RWPE1 (cell line): ENCODE measurements at regions not wholly inside any gene's neighbourhood (a gene's known extent, or its start where the extent isn't known, plus 50 kb on each side); places are given as distances from the start of the nearest gene placed in this dataset.

Experiments used
- CTCF ChIA-PET: fragments of 350-600 bp; sonication (Branson Sonifier 250); formaldehyde crosslinking; extraction: SDS; loops from one replicate; lab custom pipeline; 2021; lab: Yijun Ruan, JAX
- POLR2A ChIA-PET: fragments of 400-600 bp; formaldehyde crosslinking; extraction: SDS; loops from one replicate; lab custom pipeline; 2020; ENCODE audit warnings: antibody characterized with exemption; ENCODE audit not compliant: low non-redundant PET; lab: Yijun Ruan, JAX
- DNase-seq: peaks from one replicate; pipeline ENCODE4 v3.0.0; 2012; ENCODE audit warnings: low spot score
- H3K27ac ChIP-seq: fragments of 450-650 bp; 2 replicates; pipeline ENCODE4 v1.5.1; 2017
- TF ChIP-seq, protein P1 (sequence below): fragments of 450-650 bp; conservative IDR thresholded peaks from 2 replicates; pipeline ENCODE4 v1.5.1; 2017; ENCODE audit warnings: low read depth, mild to moderate bottlenecking

DNA sequence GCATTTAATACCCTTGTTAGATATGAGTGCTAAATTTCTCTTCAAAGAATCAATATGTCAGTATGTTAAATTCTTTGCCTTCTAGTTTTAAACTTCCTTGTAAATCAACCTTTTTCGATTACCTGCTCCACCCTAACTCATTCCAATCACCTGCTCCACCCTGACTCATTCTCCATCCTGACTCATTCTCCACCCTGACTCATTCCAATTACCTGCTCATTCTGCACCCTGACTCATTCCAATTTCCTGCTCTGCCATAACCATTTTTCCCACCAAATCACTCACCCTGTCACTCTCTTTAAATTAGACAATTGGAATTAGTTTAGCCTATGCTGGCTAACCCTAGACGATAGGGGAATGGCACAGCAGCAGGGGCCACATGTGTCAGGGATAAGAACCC lies 519.5 kb upstream of the LRRC4C start:
- CTCF ChIA-PET, result no interaction called here
- DNase-seq, result no peak
- no peak overlapping the region for H3K27ac ChIP-seq
- POLR2A ChIA-PET, result no interaction called here
- TF ChIP-seq, protein P1, sequence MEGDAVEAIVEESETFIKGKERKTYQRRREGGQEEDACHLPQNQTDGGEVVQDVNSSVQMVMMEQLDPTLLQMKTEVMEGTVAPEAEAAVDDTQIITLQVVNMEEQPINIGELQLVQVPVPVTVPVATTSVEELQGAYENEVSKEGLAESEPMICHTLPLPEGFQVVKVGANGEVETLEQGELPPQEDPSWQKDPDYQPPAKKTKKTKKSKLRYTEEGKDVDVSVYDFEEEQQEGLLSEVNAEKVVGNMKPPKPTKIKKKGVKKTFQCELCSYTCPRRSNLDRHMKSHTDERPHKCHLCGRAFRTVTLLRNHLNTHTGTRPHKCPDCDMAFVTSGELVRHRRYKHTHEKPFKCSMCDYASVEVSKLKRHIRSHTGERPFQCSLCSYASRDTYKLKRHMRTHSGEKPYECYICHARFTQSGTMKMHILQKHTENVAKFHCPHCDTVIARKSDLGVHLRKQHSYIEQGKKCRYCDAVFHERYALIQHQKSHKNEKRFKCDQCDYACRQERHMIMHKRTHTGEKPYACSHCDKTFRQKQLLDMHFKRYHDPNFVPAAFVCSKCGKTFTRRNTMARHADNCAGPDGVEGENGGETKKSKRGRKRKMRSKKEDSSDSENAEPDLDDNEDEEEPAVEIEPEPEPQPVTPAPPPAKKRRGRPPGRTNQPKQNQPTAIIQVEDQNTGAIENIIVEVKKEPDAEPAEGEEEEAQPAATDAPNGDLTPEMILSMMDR, result no peak

GRCh38 chr11:41980741-41981140 lies 521.3 kb upstream of the LRRC4C start:
- TF ChIP-seq, protein P1, result no peak
- CTCF ChIA-PET, result no interaction called here
- POLR2A ChIA-PET, result no interaction called here
- no peak overlapping the region for H3K27ac ChIP-seq
- no peak for DNase-seq

- TF ChIP-seq, protein P1, result no peak
- CTCF ChIA-PET, result interaction anchor here (0.6 kb wide), 1 partner anchor 300 kb away, joined by 3 read pairs; no protein-coding TSS in a partner anchor
- H3K27ac ChIP-seq, result no peak overlapping the region
- no peak for DNase-seq
- POLR2A ChIA-PET, result no interaction called here
Measured at GRCh38 chr11:41982276-41982675, 522.8 kb upstream of the LRRC4C start.

GRCh38 chr11:41982975-41983374 lies 523.5 kb upstream of the LRRC4C start:
- ChIA-PET POLR2A (no interaction called here), CTCF (interaction anchor here (0.6 kb wide), 1 partner anchor 297 kb away, joined by 3 read pairs; no protein-coding TSS in a partner anchor)
- TF ChIP-seq, protein P1, result no peak
- DNase-seq, result no peak
- H3K27ac ChIP-seq, result no peak overlapping the region

GRCh38 chr11:41983475-41983874 lies 524.0 kb upstream of the LRRC4C start:
- no peak for DNase-seq
- TF ChIP-seq, protein P1, result no peak
- CTCF ChIA-PET, result no interaction called here

DNA sequence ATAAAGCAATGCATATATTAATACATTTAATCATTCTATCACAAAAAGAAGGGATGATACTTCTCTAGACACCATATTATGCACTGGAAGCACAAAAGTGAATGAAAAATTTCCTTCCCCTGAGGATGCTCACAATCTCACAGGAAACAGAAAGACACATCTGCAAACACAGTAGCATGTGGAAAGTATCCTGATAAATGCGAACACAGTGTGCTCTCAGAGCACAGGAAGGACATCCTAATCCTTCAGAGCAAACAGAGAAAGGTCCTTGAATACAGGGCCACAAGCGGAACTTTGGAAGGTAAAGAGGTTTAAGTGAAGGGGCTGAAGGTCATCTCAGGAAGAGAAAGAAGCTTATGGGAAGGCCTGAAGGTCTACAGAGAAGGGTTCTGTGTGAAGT lies 524.6 kb upstream of the LRRC4C start:
- DNase-seq, result no peak
- CTCF ChIA-PET, result no interaction called here
- H3K27ac ChIP-seq, result no peak overlapping the region
- POLR2A ChIA-PET, result no interaction called here
- TF ChIP-seq, protein P1, result no peak

More at GRCh38 chr11:41983475-41983874, 524.0 kb upstream of the LRRC4C start:
- POLR2A ChIA-PET, result no interaction called here
- no peak overlapping the region for H3K27ac ChIP-seq
